ENCODE measurements at regions not wholly inside any gene's neighbourhood (a gene's known extent, or its start where the extent isn't known, plus 50 kb on each side); places are given as distances from the start of the nearest gene placed in this dataset.

DNA sequence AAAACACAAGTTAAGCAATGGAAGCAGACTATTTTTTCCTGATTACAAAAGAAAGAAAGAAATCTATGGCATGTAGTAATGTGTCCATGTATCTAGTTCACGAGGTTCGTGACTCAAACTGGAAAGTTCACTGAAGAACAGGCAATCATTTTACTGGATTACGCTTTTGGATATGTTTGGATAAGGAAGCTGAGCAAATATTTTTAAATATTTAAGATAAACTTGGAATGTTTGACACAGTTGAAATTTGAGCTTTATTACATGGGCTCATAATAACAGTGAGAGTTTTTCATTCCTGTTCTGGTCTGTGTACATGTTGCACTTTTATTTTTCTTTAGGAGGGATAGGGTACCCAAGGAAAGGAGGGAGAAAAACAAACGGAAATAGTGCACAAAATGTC, 244.2 kb upstream of the GK2 start:
- Histone ChIP-seq H3K36me3 (no peaks in the 10 kb centered on the region), H3K27ac (no peak overlapping the region), H3K4me1 (peaks cover 23% of the 10 kb centered on the region), H3K27me3 (no peaks in the 10 kb centered on the region), H3K4me3 (no peak overlapping the region), H3K9me3 (no peaks in the 10 kb centered on the region)
- intact Hi-C loops (cut with DNase I): no loop called here
- no peak for DNase-seq (ENCODE audit: extremely low spot score in 2 of 2)
- no peak for TF ChIP-seq POLR2AphosphoS5 (IDR thresholded peaks at IDR 0.05; ENCODE audit: insufficient read depth in 1 of 2, low read depth in 1 of 2)

DNA sequence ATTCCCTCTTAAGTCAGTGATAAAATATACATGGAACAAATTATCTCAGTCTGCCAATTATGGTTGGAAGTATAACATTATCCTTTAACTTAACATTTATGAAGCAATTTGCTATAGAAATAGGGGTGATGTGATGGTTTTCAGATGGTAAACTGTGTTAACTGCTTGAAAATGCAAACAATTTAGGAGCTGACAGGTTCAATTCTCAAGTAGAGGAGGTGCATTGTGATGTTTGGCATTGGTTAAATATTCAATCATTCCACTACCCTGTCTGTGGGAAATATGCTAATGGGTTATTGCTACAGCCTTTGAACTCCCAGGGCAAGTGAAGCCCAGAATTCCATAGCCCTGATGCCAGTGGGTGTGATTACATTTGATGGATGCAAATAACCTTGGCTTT, 243.4 kb upstream of the GK2 start:
- intact Hi-C loops (cut with DNase I): no loop called here
- Histone ChIP-seq H3K27ac (no peak overlapping the region), H3K27me3 (no peaks in the 10 kb centered on the region), H3K36me3 (no peaks in the 10 kb centered on the region), H3K4me1 (peaks cover 23% of the 10 kb centered on the region), H3K4me3 (no peak overlapping the region), H3K9me3 (no peaks in the 10 kb centered on the region)
- no peak for DNase-seq (ENCODE audit: extremely low spot score in 2 of 2)
- TF ChIP-seq POLR2AphosphoS5 (IDR thresholded peaks at IDR 0.05; ENCODE audit: insufficient read depth in 1 of 2, low read depth in 1 of 2) (no peak), CTCF (IDR thresholded peaks at IDR 0.05) (no peak), POLR2A (IDR thresholded peaks at IDR 0.05) (no peak)

GRCh38 chr4:79650794-79651431, 242.9 kb upstream of the GK2 start:
- Histone ChIP-seq H3K36me3 (no peaks in the 10 kb centered on the region), H3K27ac (no peak overlapping the region), H3K9me3 (no peaks in the 10 kb centered on the region), H3K4me3 (no peak overlapping the region), H3K27me3 (no peaks in the 10 kb centered on the region), H3K4me1 (peaks cover 23% of the 10 kb centered on the region)
- no peak for DNase-seq (ENCODE audit: extremely low spot score in 2 of 2)
- TF ChIP-seq POLR2AphosphoS5 (IDR thresholded peaks at IDR 0.05; ENCODE audit: insufficient read depth in 1 of 2, low read depth in 1 of 2) (no peak), POLR2A (IDR thresholded peaks at IDR 0.05) (no peak), CTCF (IDR thresholded peaks at IDR 0.05) (no peak)
- intact Hi-C loops (cut with DNase I): no loop called here

DNA sequence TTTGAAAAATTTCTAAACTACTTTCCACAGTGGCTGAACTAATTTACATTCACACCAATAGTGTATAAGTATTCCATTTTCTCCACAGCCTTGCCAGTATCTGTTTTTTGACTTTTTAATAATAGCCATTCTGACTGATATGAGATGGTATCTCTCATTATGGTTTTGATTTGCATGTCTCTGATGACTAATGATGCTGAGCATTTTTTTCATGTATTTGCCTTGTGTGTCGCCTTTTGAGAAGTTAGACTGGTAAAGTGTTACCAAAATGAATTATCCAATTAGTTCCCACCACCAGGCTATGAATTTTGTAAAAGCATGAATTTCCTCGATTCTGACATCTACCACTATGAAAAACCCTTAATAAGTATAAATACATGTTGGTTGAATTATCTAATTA, 242.2 kb upstream of the GK2 start:
- H3K27ac ChIP-seq: no peak overlapping the region
- no peak for DNase-seq (ENCODE audit: extremely low spot score in 2 of 2)
- H3K9me3 ChIP-seq: no peaks in the 10 kb centered on the region
- intact Hi-C loops (cut with DNase I): no loop called here
- no peak overlapping the region for H3K4me3 ChIP-seq
- TF ChIP-seq POLR2AphosphoS5 (IDR thresholded peaks at IDR 0.05; ENCODE audit: insufficient read depth in 1 of 2, low read depth in 1 of 2) (no peak), CTCF (IDR thresholded peaks at IDR 0.05) (no peak), POLR2A (IDR thresholded peaks at IDR 0.05) (no peak)
- no peaks in the 10 kb centered on the region for H3K27me3 ChIP-seq
- peaks cover 23% of the 10 kb centered on the region for H3K4me1 ChIP-seq
- no peaks in the 10 kb centered on the region for H3K36me3 ChIP-seq

DNA sequence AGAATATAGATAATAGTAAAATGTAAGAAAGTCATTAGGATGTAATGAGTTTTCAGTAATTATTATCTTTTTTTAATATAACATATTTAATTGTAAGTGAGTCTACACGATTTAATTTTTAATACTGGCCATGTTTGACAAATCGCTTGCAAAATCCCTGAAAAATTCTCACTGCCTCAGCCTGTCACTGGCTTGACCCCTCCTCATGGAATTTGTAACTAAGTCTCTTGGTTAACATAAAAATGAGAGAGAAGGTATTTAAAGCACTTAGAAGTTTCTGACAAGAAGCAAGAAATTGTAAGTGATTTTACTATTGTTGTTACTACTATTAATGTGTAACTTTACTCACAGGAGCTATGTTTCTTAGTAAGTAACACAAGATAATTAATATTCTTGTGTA, 237.9 kb upstream of the GK2 start:
- no peaks in the 10 kb centered on the region for H3K36me3 ChIP-seq
- TF ChIP-seq POLR2A (IDR thresholded peaks at IDR 0.05): no peak
- no peak for TF ChIP-seq POLR2AphosphoS5 (IDR thresholded peaks at IDR 0.05; ENCODE audit: insufficient read depth in 1 of 2, low read depth in 1 of 2)
- no peak for TF ChIP-seq CTCF (IDR thresholded peaks at IDR 0.05)
- intact Hi-C loops (cut with DNase I): no loop called here
- DNase-seq (ENCODE audit: extremely low spot score in 2 of 2): no peak
- H3K4me1 ChIP-seq: peaks cover 4% of the 10 kb centered on the region
- no peak overlapping the region for H3K4me3 ChIP-seq
- H3K27me3 ChIP-seq: no peaks in the 10 kb centered on the region
- H3K27ac ChIP-seq: no peak overlapping the region
- H3K9me3 ChIP-seq: no peaks in the 10 kb centered on the region
